ENCODE measurements at regions not wholly inside any gene's neighbourhood (a gene's known extent, or its start where the extent isn't known, plus 50 kb on each side); places are given as distances from the start of the nearest gene placed in this dataset.

DNA sequence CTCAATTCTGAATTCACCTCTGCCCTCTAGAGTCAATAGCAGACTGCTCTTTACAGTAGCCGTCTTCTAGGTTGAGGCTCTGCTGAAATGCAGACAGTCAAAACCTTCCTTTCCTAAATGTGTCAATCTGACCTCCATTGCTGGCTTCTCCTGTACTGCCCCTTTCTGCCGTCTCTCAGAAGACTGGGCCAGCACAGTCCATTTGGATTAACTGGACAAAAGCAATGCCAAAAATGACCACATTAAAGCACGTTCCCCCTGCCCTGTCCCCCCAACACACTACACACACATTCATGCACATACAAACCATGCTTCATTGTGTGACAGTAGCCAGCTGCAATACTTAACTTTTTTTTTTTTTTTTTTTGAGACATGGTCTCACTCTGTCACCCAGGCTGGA, 130.2 kb upstream of the LIFR start:
- Histone ChIP-seq H3K36me3 (no peaks in the 10 kb centered on the region), H3K4me3 (no peak overlapping the region), H2AFZ (replicated peaks) (no peak overlapping the region), H3K27ac (no peak overlapping the region), H3K4me2 (no peak overlapping the region), H3K27me3 (no peaks in the 10 kb centered on the region), H3F3A (ENCODE audit: low read depth) (no peaks in the 10 kb centered on the region), H3K4me1 (peaks cover 12% of the 10 kb centered on the region), H4K20me1 (ENCODE audit: low read depth) (no peaks in the 10 kb centered on the region), H3K9me3 (ENCODE audit: low read depth) (no peaks in the 10 kb centered on the region), H3K9ac (no peak overlapping the region), H3K79me2 (ENCODE audit: low read depth) (no peaks in the 10 kb centered on the region)
- no peaks in the 10 kb centered on the region for H3K4me1 Mint-ChIP-seq
- H3K27me3 Mint-ChIP-seq (ENCODE audit: insufficient read depth, low read depth), result no peaks in the 10 kb centered on the region
- DNase-seq (ENCODE audit: low spot score), result no peak
- TF ChIP-seq EZH2 (IDR thresholded peaks at IDR 0.05), result no peak
- TF ChIP-seq, protein P1, sequence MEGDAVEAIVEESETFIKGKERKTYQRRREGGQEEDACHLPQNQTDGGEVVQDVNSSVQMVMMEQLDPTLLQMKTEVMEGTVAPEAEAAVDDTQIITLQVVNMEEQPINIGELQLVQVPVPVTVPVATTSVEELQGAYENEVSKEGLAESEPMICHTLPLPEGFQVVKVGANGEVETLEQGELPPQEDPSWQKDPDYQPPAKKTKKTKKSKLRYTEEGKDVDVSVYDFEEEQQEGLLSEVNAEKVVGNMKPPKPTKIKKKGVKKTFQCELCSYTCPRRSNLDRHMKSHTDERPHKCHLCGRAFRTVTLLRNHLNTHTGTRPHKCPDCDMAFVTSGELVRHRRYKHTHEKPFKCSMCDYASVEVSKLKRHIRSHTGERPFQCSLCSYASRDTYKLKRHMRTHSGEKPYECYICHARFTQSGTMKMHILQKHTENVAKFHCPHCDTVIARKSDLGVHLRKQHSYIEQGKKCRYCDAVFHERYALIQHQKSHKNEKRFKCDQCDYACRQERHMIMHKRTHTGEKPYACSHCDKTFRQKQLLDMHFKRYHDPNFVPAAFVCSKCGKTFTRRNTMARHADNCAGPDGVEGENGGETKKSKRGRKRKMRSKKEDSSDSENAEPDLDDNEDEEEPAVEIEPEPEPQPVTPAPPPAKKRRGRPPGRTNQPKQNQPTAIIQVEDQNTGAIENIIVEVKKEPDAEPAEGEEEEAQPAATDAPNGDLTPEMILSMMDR (IDR thresholded peaks at IDR 0.05), result no peak
- no peak for TF ChIP-seq EZH2phosphoT487 (IDR thresholded peaks at IDR 0.05)
- H3K9me3 Mint-ChIP-seq, result peaks cover 4% of the 10 kb centered on the region
- H3K36me3 Mint-ChIP-seq, result no peaks in the 10 kb centered on the region
- H3K27ac Mint-ChIP-seq, result no peak overlapping the region
- H3K4me3 Mint-ChIP-seq, result no peak overlapping the region

DNA sequence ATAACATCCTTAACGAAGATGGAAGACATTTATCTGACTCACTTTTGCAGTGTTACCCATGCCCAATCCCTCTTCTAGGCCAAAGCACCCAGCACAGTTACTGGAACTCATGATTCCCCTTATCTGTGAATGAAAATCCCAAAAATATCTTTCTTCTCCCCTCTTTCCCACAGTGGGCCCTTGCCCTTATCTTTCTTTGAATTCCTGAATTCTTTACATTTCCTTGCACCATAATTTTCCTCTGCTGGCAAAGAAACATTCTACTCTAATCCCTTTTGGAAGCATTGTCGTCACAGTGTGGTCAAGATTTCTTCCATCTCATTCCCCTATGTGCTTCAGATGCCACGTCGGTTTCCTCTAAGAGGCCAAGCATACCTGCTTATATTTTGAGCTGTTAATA, 135.9 kb upstream of the LIFR start:
- H3K4me2 ChIP-seq, result no peak overlapping the region
- H4K20me1 ChIP-seq (ENCODE audit: low read depth), result peaks cover 8% of the 10 kb centered on the region
- H3K9me3 ChIP-seq (ENCODE audit: low read depth), result no peaks in the 10 kb centered on the region
- H3K27me3 ChIP-seq, result no peaks in the 10 kb centered on the region
- Mint-ChIP-seq H3K4me3 (no peak overlapping the region), H3K4me1 (peaks cover 13% of the 10 kb centered on the region), H3K27me3 (ENCODE audit: insufficient read depth, low read depth) (peaks cover 2% of the 10 kb centered on the region), H3K9me3 (peaks cover 4% of the 10 kb centered on the region), H3K36me3 (no peaks in the 10 kb centered on the region), H3K27ac (no peak overlapping the region)
- no peak overlapping the region for H3K4me3 ChIP-seq
- H3K79me2 ChIP-seq (ENCODE audit: low read depth), result no peaks in the 10 kb centered on the region
- TF ChIP-seq, protein P1 (IDR thresholded peaks at IDR 0.05), result no peak
- no peak for TF ChIP-seq EZH2 (IDR thresholded peaks at IDR 0.05)
- TF ChIP-seq EZH2phosphoT487 (IDR thresholded peaks at IDR 0.05), result no peak
- no peak overlapping the region for H2AFZ ChIP-seq (replicated peaks)
- no peaks in the 10 kb centered on the region for H3K36me3 ChIP-seq
- H3K4me1 ChIP-seq, result peaks cover 32% of the 10 kb centered on the region
- no peak overlapping the region for H3K9ac ChIP-seq
- DNase-seq (ENCODE audit: low spot score), result no peak
- peaks cover 19% of the 10 kb centered on the region for H3F3A ChIP-seq (ENCODE audit: low read depth)
- no peak overlapping the region for H3K27ac ChIP-seq

DNA sequence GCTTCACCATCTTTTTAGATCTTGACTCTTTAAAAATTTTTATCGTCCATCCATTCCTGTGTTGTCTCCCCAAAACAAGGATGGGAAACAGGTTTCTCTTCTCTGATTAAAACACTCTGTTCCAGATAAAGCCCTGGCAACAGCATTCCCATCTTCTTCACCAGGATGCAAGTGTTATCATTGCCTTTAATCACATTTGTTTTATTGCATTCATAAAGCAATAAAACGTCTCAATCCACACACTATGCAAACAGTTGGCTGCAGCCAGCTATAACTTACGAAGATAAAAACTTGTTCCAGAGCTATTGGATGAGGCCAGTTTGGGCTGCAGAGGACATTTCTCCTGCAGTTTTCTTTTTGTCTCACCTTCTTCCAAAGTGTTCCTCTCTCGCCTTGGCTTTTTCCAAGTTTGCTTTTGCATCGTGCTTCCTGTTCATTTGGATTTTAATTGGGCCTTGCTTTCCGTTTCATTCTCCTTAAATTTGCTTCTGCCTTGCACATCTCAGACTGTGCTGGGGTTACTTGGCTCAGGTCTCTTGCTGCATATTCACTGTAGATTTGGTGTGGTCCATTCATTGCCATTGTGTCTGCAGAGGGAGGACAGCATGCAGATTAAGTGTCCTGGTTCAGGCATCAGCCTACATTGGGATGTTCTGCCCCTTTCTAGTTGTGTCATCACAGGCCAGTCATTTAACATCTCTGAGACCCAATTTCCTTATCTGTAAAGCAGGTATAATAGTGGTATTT, 136.5 kb upstream of the LIFR start:
- H3K36me3 Mint-ChIP-seq, result no peaks in the 10 kb centered on the region
- H3K4me1 Mint-ChIP-seq, result peaks cover 13% of the 10 kb centered on the region
- H3K4me3 Mint-ChIP-seq, result no peak overlapping the region
- no peak overlapping the region for H3K27ac Mint-ChIP-seq
- Histone ChIP-seq H3K4me1 (peaks cover 36% of the 10 kb centered on the region), H3F3A (ENCODE audit: low read depth) (peaks cover 19% of the 10 kb centered on the region), H3K27ac (no peak overlapping the region), H2AFZ (replicated peaks) (no peak overlapping the region), H3K9ac (no peak overlapping the region), H3K9me3 (ENCODE audit: low read depth) (no peaks in the 10 kb centered on the region), H3K79me2 (ENCODE audit: low read depth) (no peaks in the 10 kb centered on the region), H4K20me1 (ENCODE audit: low read depth) (peaks cover 8% of the 10 kb centered on the region), H3K4me2 (no peak overlapping the region), H3K27me3 (no peaks in the 10 kb centered on the region), H3K36me3 (no peaks in the 10 kb centered on the region), H3K4me3 (no peak overlapping the region)
- DNase-seq (ENCODE audit: low spot score), result no peak
- H3K9me3 Mint-ChIP-seq, result peaks cover 4% of the 10 kb centered on the region
- peaks cover 2% of the 10 kb centered on the region for H3K27me3 Mint-ChIP-seq (ENCODE audit: insufficient read depth, low read depth)
- TF ChIP-seq, protein P1 (IDR thresholded peaks at IDR 0.05), result no peak
- TF ChIP-seq EZH2phosphoT487 (IDR thresholded peaks at IDR 0.05) (no peak), EZH2 (IDR thresholded peaks at IDR 0.05) (no peak)

Measured in neural progenitor cell (in vitro differentiated cells).